Effector memory CD8-positive, alpha-beta T cell (primary cell): ENCODE measurements at regions not wholly inside any gene's neighbourhood (a gene's known extent, or its start where the extent isn't known, plus 50 kb on each side); places are given as distances from the start of the nearest gene placed in this dataset.

Experiments
- ATAC-seq: fragments of 150-1000 bp; cut with Tn5 transposase; replicated peaks from 2 replicates; pipeline ENCODE4 v1.10.0; 2021; ENCODE audit warnings: mild to moderate bottlenecking, moderate library complexity
- DNase-seq, 3 experiments: peaks; one replicate each; pipeline ENCODE4 v3.0.0; 2021
- H3K27ac Mint-ChIP-seq, 2 donors: one replicate each; pipeline ENCODE4 v1.8.0; 2022; ENCODE audit warnings: mild to moderate bottlenecking in 2 of 2, mixed read lengths in 2 of 2, moderate library complexity in 2 of 2
- H3K27me3 Mint-ChIP-seq, 2 donors: one replicate each; pipeline ENCODE4 v1.8.0; 2022; ENCODE audit warnings: mixed read lengths in 2 of 2
- H3K36me3 Mint-ChIP-seq: one replicate; pipeline ENCODE4 v1.8.0; 2022; ENCODE audit warnings: mild to moderate bottlenecking, moderate library complexity, mixed read lengths; ENCODE audit not compliant: insufficient read depth
- H3K4me1 Mint-ChIP-seq, 2 donors: one replicate each; pipeline ENCODE4 v1.8.0; 2022; ENCODE audit warnings: low read depth in 2 of 2, mixed read lengths in 2 of 2
- H3K4me3 Mint-ChIP-seq, 2 donors: one replicate each; pipeline ENCODE4 v1.8.0; 2022; ENCODE audit warnings: mild to moderate bottlenecking in 2 of 2, mixed read lengths in 2 of 2, moderate library complexity in 2 of 2
- H3K9me3 Mint-ChIP-seq, 2 donors: one replicate each; pipeline ENCODE4 v1.8.0; 2022; ENCODE audit warnings: mixed read lengths in 2 of 2

- Mint-ChIP-seq H3K9me3 (no peaks in the 10 kb centered on the region), H3K27me3 (peaks cover 0 to 16% of the 10 kb centered on the region in 2 donors), H3K4me1 (peaks cover 0 to 1% of the 10 kb centered on the region in 2 donors), H3K27ac (no peak overlapping the region), H3K4me3 (no peak overlapping the region), H3K36me3 (no peaks in the 10 kb centered on the region)
- DNase-seq = no peak
- ATAC-seq = no peak
Observed at GRCh38 chr3:102674284-102674683, 239.5 kb downstream of the ZPLD1 start.

- no peak for DNase-seq
- Mint-ChIP-seq H3K4me3 (no peak overlapping the region), H3K27ac (no peak overlapping the region), H3K27me3 (peaks cover 0 to 16% of the 10 kb centered on the region in 2 donors), H3K36me3 (no peaks in the 10 kb centered on the region), H3K4me1 (peaks cover 0 to 1% of the 10 kb centered on the region in 2 donors), H3K9me3 (no peaks in the 10 kb centered on the region)
- ATAC-seq = no peak
Observed at GRCh38 chr3:102676424-102676823, 241.6 kb downstream of the ZPLD1 start.

GRCh38 chr3:102682741-102683140, 247.9 kb downstream of the ZPLD1 start:
- Mint-ChIP-seq H3K36me3 (no peaks in the 10 kb centered on the region), H3K27me3 (peaks cover 6 to 32% of the 10 kb centered on the region in 2 donors), H3K27ac (no peak overlapping the region), H3K4me3 (no peak overlapping the region), H3K9me3 (no peaks in the 10 kb centered on the region), H3K4me1 (no peaks in the 10 kb centered on the region)
- DNase-seq = no peak
- no peak for ATAC-seq

GRCh38 chr3:102686792-102687191, 252.0 kb downstream of the ZPLD1 start:
- H3K27me3 Mint-ChIP-seq = peaks cover 6 to 34% of the 10 kb centered on the region in 2 donors
- no peak for ATAC-seq
- no peak overlapping the region for H3K27ac Mint-ChIP-seq
- H3K36me3 Mint-ChIP-seq = no peaks in the 10 kb centered on the region
- H3K9me3 Mint-ChIP-seq = no peaks in the 10 kb centered on the region
- H3K4me1 Mint-ChIP-seq = no peaks in the 10 kb centered on the region
- no peak overlapping the region for H3K4me3 Mint-ChIP-seq
- DNase-seq = no peak

GRCh38 chr3:102687851-102688555, 253.2 kb downstream of the ZPLD1 start:
- DNase-seq = no peak
- H3K36me3 Mint-ChIP-seq = no peaks in the 10 kb centered on the region
- peaks cover 6 to 34% of the 10 kb centered on the region in 2 donors for H3K27me3 Mint-ChIP-seq
- no peak overlapping the region for H3K27ac Mint-ChIP-seq
- ATAC-seq = no peak
- H3K9me3 Mint-ChIP-seq = no peaks in the 10 kb centered on the region
- H3K4me1 Mint-ChIP-seq = no peaks in the 10 kb centered on the region
- H3K4me3 Mint-ChIP-seq = no peak overlapping the region

GRCh38 chr3:102688556-102688930, 253.7 kb downstream of the ZPLD1 start:
- Mint-ChIP-seq H3K36me3 (no peaks in the 10 kb centered on the region), H3K4me1 (no peaks in the 10 kb centered on the region), H3K27me3 (peaks cover 6 to 34% of the 10 kb centered on the region in 2 donors), H3K9me3 (no peaks in the 10 kb centered on the region), H3K27ac (no peak overlapping the region), H3K4me3 (no peak overlapping the region)
- no peak for ATAC-seq
- no peak for DNase-seq

- Mint-ChIP-seq H3K36me3 (no peaks in the 10 kb centered on the region), H3K4me3 (no peak overlapping the region), H3K27ac (no peak overlapping the region), H3K27me3 (peaks cover 0 to 14% of the 10 kb centered on the region in 2 donors), H3K4me1 (no peaks in the 10 kb centered on the region), H3K9me3 (no peaks in the 10 kb centered on the region)
- ATAC-seq (no peak), DNase-seq (no peak)
Observed at GRCh38 chr3:102691507-102691906, 256.7 kb downstream of the ZPLD1 start.

- ATAC-seq (no peak), DNase-seq (no peak)
- no peak overlapping the region for H3K27ac Mint-ChIP-seq
- no peaks in the 10 kb centered on the region for H3K27me3 Mint-ChIP-seq
- no peaks in the 10 kb centered on the region for H3K36me3 Mint-ChIP-seq
- no peaks in the 10 kb centered on the region for H3K4me1 Mint-ChIP-seq
- H3K9me3 Mint-ChIP-seq = peaks cover 0 to 2% of the 10 kb centered on the region in 2 donors
- H3K4me3 Mint-ChIP-seq = no peak overlapping the region
Observed at GRCh38 chr3:102699104-102699818, 264.4 kb downstream of the ZPLD1 start.

- no peaks in the 10 kb centered on the region for H3K36me3 Mint-ChIP-seq
- H3K9me3 Mint-ChIP-seq = peaks cover 0 to 2% of the 10 kb centered on the region in 2 donors
Observed at GRCh38 chr3:102699819-102700140, 265.0 kb downstream of the ZPLD1 start.

GRCh38 chr3:102712896-102713295, 278.1 kb downstream of the ZPLD1 start:
- DNase-seq = no peak

More at GRCh38 chr3:102699819-102700140, 265.0 kb downstream of the ZPLD1 start:
- Mint-ChIP-seq H3K4me1 (no peaks in the 10 kb centered on the region), H3K27me3 (no peaks in the 10 kb centered on the region), H3K4me3 (no peak overlapping the region), H3K27ac (no peak overlapping the region)
- no peak for DNase-seq
- no peak for ATAC-seq

GRCh38 chr3:102714567-102714966, 279.8 kb downstream of the ZPLD1 start:
- DNase-seq (no peak), ATAC-seq (no peak)
- Mint-ChIP-seq H3K4me1 (no peaks in the 10 kb centered on the region), H3K36me3 (no peaks in the 10 kb centered on the region), H3K9me3 (no peaks in the 10 kb centered on the region), H3K4me3 (no peak overlapping the region), H3K27me3 (no peaks in the 10 kb centered on the region), H3K27ac (no peak overlapping the region)

More at GRCh38 chr3:102712896-102713295, 278.1 kb downstream of the ZPLD1 start:
- Mint-ChIP-seq H3K4me3 (no peak overlapping the region), H3K27ac (no peak overlapping the region), H3K27me3 (no peaks in the 10 kb centered on the region), H3K4me1 (no peaks in the 10 kb centered on the region), H3K9me3 (no peaks in the 10 kb centered on the region), H3K36me3 (no peaks in the 10 kb centered on the region)
- ATAC-seq = no peak

GRCh38 chr3:102715030-102715697, 280.3 kb downstream of the ZPLD1 start:
- Mint-ChIP-seq H3K4me3 (no peak overlapping the region), H3K9me3 (no peaks in the 10 kb centered on the region), H3K27me3 (no peaks in the 10 kb centered on the region), H3K27ac (no peak overlapping the region), H3K36me3 (no peaks in the 10 kb centered on the region), H3K4me1 (no peaks in the 10 kb centered on the region)
- ATAC-seq (no peak), DNase-seq (no peak)

GRCh38 chr3:102718651-102719050, 283.8 kb downstream of the ZPLD1 start:
- Mint-ChIP-seq H3K27ac (no peak overlapping the region), H3K36me3 (no peaks in the 10 kb centered on the region), H3K4me1 (no peaks in the 10 kb centered on the region), H3K9me3 (peaks cover 0 to 1% of the 10 kb centered on the region in 2 donors), H3K27me3 (peaks cover 0 to 3% of the 10 kb centered on the region in 2 donors), H3K4me3 (no peak overlapping the region)
- DNase-seq = no peak
- ATAC-seq = no peak

GRCh38 chr3:102722317-102722716, 287.5 kb downstream of the ZPLD1 start:
- H3K4me3 Mint-ChIP-seq = no peak overlapping the region
- H3K27me3 Mint-ChIP-seq = peaks cover 0 to 9% of the 10 kb centered on the region in 2 donors
- H3K27ac Mint-ChIP-seq = no peak overlapping the region
- no peaks in the 10 kb centered on the region for H3K4me1 Mint-ChIP-seq
- no peaks in the 10 kb centered on the region for H3K36me3 Mint-ChIP-seq
- ATAC-seq (no peak), DNase-seq (no peak)
- peaks cover 0 to 6% of the 10 kb centered on the region in 2 donors for H3K9me3 Mint-ChIP-seq
